ENCODE measurements at regions not wholly inside any gene's neighbourhood (a gene's known extent, or its start where the extent isn't known, plus 50 kb on each side); places are given as distances from the start of the nearest gene placed in this dataset.

DNA sequence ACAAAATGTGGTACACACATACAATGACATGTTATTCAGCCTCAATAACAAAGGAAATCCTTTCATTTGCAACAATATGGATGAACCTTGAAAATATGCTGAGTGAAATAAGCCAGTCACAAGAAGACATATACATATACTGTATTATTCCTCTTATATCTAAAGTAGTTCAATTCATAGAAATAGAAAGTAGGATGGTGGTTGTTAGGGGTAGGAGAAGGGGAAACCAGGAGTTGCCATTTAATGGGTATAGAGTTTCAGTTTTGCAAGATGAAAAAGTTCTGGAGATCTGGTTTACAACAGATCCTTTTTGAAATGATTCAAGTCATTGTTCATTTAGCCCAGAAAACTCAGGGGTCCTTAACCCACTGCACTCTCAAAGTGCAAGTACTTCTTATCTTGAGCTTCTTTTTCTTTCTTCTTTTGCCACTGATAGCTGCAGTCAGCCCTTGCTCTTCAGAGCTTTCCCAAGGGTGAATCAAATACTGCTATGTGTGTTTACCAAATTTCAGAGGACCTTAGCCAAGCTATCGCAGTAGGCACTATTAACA is 208.0 kb upstream of the EOMES start:
- POLR2A ChIA-PET = no interaction called here
- DNase-seq (no peak), ATAC-seq (ENCODE audit: low read depth) (no peak)
- Mint-ChIP-seq H3K4me1 (peaks cover 11% of the 10 kb centered on the region), H3K27me3 (no peaks in the 10 kb centered on the region), H3K36me3 (peaks cover 8% of the 10 kb centered on the region), H3K27ac (no peak overlapping the region), H3K4me3 (no peak overlapping the region), H3K9me3 (peaks cover 7% of the 10 kb centered on the region)

- H3K4me1 Mint-ChIP-seq = peaks cover 5% of the 10 kb centered on the region
- H3K27ac Mint-ChIP-seq = no peak overlapping the region
- no peak overlapping the region for H3K4me3 Mint-ChIP-seq
- ATAC-seq (ENCODE audit: low read depth) (no peak), DNase-seq (no peak)
- peaks cover 3% of the 10 kb centered on the region for H3K36me3 Mint-ChIP-seq
- POLR2A ChIA-PET = no interaction called here
- H3K9me3 Mint-ChIP-seq = peaks cover 6% of the 10 kb centered on the region
- H3K27me3 Mint-ChIP-seq = no peaks in the 10 kb centered on the region
Measured at GRCh38 chr3:27935492-27935891, 213.4 kb upstream of the EOMES start.

DNA sequence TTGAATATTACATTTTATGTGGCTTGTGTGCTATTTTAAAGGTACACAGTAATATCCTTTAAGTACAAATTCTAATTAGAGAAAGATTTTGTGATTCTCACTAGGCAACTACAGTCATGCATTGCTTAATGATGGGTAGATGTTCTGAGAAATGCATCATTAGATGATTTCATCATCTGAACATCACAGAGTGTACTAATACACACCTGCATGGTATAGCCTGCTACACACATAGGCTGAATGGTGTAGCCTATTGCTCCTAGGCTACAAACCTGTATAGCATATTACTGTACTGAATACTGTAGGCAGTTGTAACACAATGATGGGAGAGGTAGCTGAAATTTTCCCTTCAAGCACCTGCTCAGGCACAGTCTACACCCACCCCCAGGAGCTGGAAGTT is 217.4 kb upstream of the EOMES start:
- H3K36me3 Mint-ChIP-seq = no peaks in the 10 kb centered on the region
- no peak for ATAC-seq (ENCODE audit: low read depth)
- POLR2A ChIA-PET = no interaction called here

DNA sequence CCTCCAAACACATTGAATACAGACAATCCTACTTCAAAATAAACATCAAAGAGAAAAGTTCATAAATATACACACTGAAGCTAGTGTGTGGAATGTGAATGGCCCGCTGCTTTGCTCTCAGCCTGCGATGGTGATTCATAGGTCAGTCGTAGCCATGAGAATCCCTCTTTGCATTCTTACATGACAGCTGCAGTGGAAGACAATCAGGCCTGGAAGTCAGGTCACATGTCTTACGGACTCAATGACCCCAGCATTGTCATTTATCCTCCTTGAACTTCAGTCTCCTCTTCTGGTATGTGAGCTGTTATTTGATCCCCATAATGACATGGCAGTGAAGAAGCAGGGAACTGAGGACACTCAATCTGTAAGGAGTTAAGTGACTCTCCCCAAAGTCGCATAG is 217.8 kb upstream of the EOMES start:
- Mint-ChIP-seq H3K4me1 (peaks cover 5% of the 10 kb centered on the region), H3K36me3 (no peaks in the 10 kb centered on the region), H3K9me3 (peaks cover 3% of the 10 kb centered on the region), H3K27me3 (no peaks in the 10 kb centered on the region), H3K4me3 (no peak overlapping the region), H3K27ac (no peak overlapping the region)
- POLR2A ChIA-PET = no interaction called here
- no peak for ATAC-seq (ENCODE audit: low read depth)
- no peak for DNase-seq

More for the DNA sequence above, 217.4 kb upstream of the EOMES start:
- Mint-ChIP-seq H3K27me3 (no peaks in the 10 kb centered on the region), H3K9me3 (peaks cover 3% of the 10 kb centered on the region), H3K4me3 (no peak overlapping the region), H3K27ac (no peak overlapping the region), H3K4me1 (peaks cover 5% of the 10 kb centered on the region)
- no peak for DNase-seq

GRCh38 chr3:27943106-27943505 is 221.0 kb upstream of the EOMES start:
- POLR2A ChIA-PET = no interaction called here
- ATAC-seq (ENCODE audit: low read depth) (no peak), DNase-seq (no peak)
- Mint-ChIP-seq H3K9me3 (peaks cover 7% of the 10 kb centered on the region), H3K27me3 (no peaks in the 10 kb centered on the region), H3K36me3 (no peaks in the 10 kb centered on the region), H3K4me3 (no peak overlapping the region), H3K27ac (no peak overlapping the region), H3K4me1 (peaks cover 2% of the 10 kb centered on the region)

GRCh38 chr3:27945229-27945628 is 223.1 kb upstream of the EOMES start:
- Mint-ChIP-seq H3K36me3 (peaks cover 2% of the 10 kb centered on the region), H3K9me3 (peaks cover 9% of the 10 kb centered on the region), H3K4me1 (no peaks in the 10 kb centered on the region), H3K27me3 (no peaks in the 10 kb centered on the region), H3K4me3 (no peak overlapping the region), H3K27ac (no peak overlapping the region)
- ATAC-seq (ENCODE audit: low read depth) = no peak
- POLR2A ChIA-PET = no interaction called here
- DNase-seq = no peak

DNA sequence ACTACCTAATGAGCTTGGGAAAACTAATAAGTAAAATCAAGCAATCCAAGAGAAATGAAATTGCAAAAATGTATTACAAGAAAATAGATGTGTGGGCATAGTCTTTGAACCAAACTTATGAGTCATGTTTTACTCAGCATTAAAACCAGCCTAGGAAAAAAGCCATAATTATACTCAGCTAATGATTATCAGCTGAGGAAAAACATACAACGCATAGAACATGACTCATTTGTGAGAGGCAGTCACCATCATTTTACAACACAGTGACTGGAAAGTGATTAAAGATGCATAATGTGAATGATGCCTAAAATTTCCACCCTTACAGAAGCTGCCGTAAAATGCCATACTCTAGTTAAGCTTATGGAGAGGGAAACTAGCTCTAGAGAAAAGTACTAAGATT is 238.0 kb upstream of the EOMES start:
- POLR2A ChIA-PET = no interaction called here
- no peak for DNase-seq
- no peaks in the 10 kb centered on the region for H3K4me1 Mint-ChIP-seq
- H3K27ac Mint-ChIP-seq = no peak overlapping the region
- no peaks in the 10 kb centered on the region for H3K36me3 Mint-ChIP-seq
- peaks cover 4% of the 10 kb centered on the region for H3K9me3 Mint-ChIP-seq
- no peak overlapping the region for H3K4me3 Mint-ChIP-seq
- H3K27me3 Mint-ChIP-seq = no peaks in the 10 kb centered on the region
- no peak for ATAC-seq (ENCODE audit: low read depth)

GRCh38 chr3:27963519-27963918 is 241.4 kb upstream of the EOMES start:
- Mint-ChIP-seq H3K27ac (no peak overlapping the region), H3K36me3 (peaks cover 3% of the 10 kb centered on the region), H3K4me1 (no peaks in the 10 kb centered on the region), H3K27me3 (no peaks in the 10 kb centered on the region), H3K9me3 (peaks cover 1% of the 10 kb centered on the region), H3K4me3 (no peak overlapping the region)
- DNase-seq (no peak), ATAC-seq (ENCODE audit: low read depth) (no peak)
- POLR2A ChIA-PET = no interaction called here

GRCh38 chr3:27971600-27971999 is 249.5 kb upstream of the EOMES start:
- H3K9me3 Mint-ChIP-seq = peaks cover 2% of the 10 kb centered on the region
- DNase-seq = no peak
- POLR2A ChIA-PET = no interaction called here
- no peak overlapping the region for H3K27ac Mint-ChIP-seq
- no peaks in the 10 kb centered on the region for H3K4me1 Mint-ChIP-seq
- ATAC-seq (ENCODE audit: low read depth) = no peak
- H3K4me3 Mint-ChIP-seq = no peak overlapping the region
- H3K27me3 Mint-ChIP-seq = no peaks in the 10 kb centered on the region
- no peaks in the 10 kb centered on the region for H3K36me3 Mint-ChIP-seq

- no peak overlapping the region for H3K27ac Mint-ChIP-seq
- H3K4me3 Mint-ChIP-seq = no peak overlapping the region
- H3K27me3 Mint-ChIP-seq = no peaks in the 10 kb centered on the region
- POLR2A ChIA-PET = no interaction called here
- DNase-seq (no peak), ATAC-seq (ENCODE audit: low read depth) (no peak)
- peaks cover 3% of the 10 kb centered on the region for H3K36me3 Mint-ChIP-seq
- H3K9me3 Mint-ChIP-seq = peaks cover 6% of the 10 kb centered on the region
- peaks cover 4% of the 10 kb centered on the region for H3K4me1 Mint-ChIP-seq
Measured at GRCh38 chr3:27976933-27977332, 254.8 kb upstream of the EOMES start.

GRCh38 chr3:27978440-27978839 is 256.3 kb upstream of the EOMES start:
- Mint-ChIP-seq H3K9me3 (peaks cover 8% of the 10 kb centered on the region), H3K4me3 (no peak overlapping the region), H3K27me3 (no peaks in the 10 kb centered on the region), H3K36me3 (peaks cover 3% of the 10 kb centered on the region), H3K27ac (no peak overlapping the region), H3K4me1 (peaks cover 4% of the 10 kb centered on the region)
- ATAC-seq (ENCODE audit: low read depth) (no peak), DNase-seq (no peak)
- POLR2A ChIA-PET = no interaction called here

DNA sequence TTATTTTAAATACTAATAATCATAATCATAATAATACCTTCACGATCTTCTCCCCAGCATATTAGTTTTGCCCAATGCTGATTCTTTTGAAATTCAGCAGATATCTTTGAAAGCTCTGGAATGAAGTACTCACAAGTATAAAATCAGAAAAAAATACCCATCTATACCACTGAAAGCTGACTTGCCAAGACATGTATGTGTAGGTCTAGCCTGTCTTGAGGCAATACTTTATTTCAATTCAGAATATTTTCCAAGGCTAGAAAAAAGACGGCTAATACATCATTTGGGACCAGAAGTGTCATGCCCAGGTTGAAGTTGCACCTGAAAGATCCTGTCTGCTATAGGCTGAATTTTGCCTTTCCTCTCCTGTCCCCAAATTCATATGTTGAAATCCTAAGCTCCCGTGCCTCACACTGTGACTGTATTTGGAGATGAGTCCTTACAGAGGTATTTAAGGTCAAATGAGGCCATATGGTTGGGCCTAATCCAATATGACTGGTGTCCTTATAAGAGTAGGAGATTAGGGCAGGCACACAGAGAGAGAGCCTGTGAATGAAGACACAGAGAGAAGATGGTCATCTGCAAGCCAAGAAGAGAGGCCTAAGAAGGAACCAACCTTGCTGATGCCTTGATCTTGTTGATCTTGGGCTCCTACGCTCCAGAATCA is 255.9 kb upstream of the CMC1 start:
- Mint-ChIP-seq H3K27ac (no peak overlapping the region), H3K9me3 (peaks cover 5% of the 10 kb centered on the region), H3K4me1 (peaks cover 2% of the 10 kb centered on the region), H3K27me3 (no peaks in the 10 kb centered on the region), H3K4me3 (no peak overlapping the region), H3K36me3 (peaks cover 2% of the 10 kb centered on the region)
- ATAC-seq (ENCODE audit: low read depth) = no peak
- no peak for DNase-seq
- POLR2A ChIA-PET = no interaction called here

DNA sequence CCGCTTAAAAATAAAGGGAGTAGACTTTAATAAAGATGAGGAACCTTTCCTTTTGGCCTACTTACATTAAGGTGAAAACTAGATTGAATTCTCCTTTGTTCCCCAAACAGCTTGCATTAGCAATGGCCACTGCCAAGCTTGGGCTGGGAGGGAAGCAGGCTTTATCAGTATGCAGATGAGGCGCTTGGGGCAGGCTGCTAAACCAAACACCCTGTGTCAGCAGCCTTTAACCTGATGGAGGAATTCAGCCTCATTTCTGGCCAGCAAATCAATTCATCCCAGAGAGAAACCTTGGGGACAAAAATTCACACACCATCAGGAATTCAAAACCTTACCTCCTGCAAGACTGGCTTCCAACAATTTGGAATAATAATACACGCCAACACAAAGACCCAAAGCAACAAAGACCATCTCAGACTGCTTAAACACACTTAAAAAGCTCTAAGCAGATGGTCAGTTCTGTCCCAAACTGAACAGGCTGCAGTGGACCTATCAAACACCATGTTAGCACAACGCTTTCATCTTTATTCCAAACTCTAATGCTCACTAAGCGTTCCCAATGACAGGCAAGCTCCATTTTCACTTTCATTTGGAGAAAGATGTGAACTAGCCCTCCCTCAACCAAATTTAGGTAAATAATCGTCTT is 255.1 kb upstream of the CMC1 start:
- DNase-seq (no peak), ATAC-seq (ENCODE audit: low read depth) (no peak)
- Mint-ChIP-seq H3K9me3 (peaks cover 5% of the 10 kb centered on the region), H3K27me3 (no peaks in the 10 kb centered on the region), H3K4me3 (no peak overlapping the region), H3K27ac (no peak overlapping the region), H3K4me1 (no peaks in the 10 kb centered on the region), H3K36me3 (peaks cover 3% of the 10 kb centered on the region)
- POLR2A ChIA-PET = no interaction called here

- Mint-ChIP-seq H3K27ac (no peak overlapping the region), H3K27me3 (no peaks in the 10 kb centered on the region), H3K9me3 (peaks cover 5% of the 10 kb centered on the region), H3K4me3 (no peak overlapping the region), H3K4me1 (no peaks in the 10 kb centered on the region), H3K36me3 (peaks cover 1% of the 10 kb centered on the region)
- POLR2A ChIA-PET = no interaction called here
- no peak for ATAC-seq (ENCODE audit: low read depth)
- no peak for DNase-seq
Measured at GRCh38 chr3:27990324-27990723, 251.1 kb upstream of the CMC1 start.
